ENCODE measurements at regions not wholly inside any gene's neighbourhood (a gene's known extent, or its start where the extent isn't known, plus 50 kb on each side); places are given as distances from the start of the nearest gene placed in this dataset.

DNA sequence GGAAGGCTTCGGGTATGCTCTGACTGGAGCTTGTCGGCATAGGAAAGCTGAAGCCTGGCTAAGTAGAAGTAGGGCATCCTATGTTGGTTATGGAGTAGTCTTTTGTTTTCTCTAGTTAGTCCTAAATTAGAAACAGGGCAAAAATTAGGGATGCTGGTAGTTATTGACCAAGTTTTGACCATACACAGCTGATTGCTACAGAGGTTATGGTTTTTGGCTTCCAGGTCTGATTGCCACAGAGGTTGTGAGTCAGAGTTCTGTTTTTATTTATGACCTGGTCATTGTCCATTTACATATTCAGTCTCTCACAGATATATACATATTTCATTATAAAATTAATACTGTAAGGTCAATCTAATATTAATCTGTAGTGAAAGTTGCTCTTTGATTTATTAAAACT, 219.2 kb downstream of the FSCB start:
- no peak for DNase-seq

DNA sequence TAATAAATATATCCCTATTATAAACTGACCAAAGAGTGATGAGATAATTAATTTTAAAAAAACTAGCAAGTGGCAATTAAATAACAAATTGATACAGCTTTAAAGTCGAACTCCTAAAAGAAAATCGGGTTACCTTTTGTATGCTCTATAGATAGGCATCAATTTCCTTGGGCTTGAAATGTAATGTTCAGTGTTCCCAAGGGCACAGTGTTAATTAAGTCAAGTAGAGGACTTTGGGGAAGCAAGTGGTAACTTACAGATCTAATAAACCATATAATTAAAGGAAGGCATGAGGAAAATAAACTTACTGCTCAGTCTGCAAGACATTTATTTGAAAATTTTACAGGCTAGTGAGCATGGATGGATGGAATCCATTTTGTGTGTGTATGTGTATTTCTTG, 220.9 kb downstream of the FSCB start:
- no peak for DNase-seq

- DNase-seq, result no peak
Measured at GRCh38 chr14:44283836-44284235, 223.2 kb downstream of the FSCB start.

GRCh38 chr14:44279357-44279756, 227.7 kb downstream of the FSCB start:
- no peak for DNase-seq

- DNase-seq, result no peak
Measured at GRCh38 chr14:44271637-44272036, 235.4 kb downstream of the FSCB start.

DNA sequence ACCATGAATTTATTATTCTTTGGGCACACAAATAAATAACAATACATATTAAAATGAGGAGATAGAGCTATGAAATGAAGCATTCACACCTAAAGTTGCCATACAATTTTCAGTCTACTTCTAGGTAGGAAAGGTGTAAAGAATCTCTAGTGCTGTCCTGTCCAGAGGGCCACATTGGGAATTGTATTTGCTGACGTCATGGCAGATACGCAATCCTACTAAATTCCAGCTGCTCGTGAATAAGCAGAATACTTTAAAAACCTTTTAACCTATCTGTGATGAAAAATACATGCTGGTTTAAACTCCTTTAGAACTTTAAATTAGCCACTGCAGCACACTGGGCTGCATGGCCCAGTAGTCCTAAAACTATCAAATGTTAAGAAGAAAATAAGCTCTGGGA, 236.1 kb downstream of the FSCB start:
- DNase-seq, result no peak

GRCh38 chr14:44265246-44265645, 241.8 kb downstream of the FSCB start:
- DNase-seq, result no peak

- no peak for DNase-seq
Measured at GRCh38 chr14:44215660-44216059, 291.4 kb downstream of the FSCB start.

GRCh38 chr14:44211718-44212117, 295.4 kb downstream of the FSCB start:
- no peak for DNase-seq

DNA sequence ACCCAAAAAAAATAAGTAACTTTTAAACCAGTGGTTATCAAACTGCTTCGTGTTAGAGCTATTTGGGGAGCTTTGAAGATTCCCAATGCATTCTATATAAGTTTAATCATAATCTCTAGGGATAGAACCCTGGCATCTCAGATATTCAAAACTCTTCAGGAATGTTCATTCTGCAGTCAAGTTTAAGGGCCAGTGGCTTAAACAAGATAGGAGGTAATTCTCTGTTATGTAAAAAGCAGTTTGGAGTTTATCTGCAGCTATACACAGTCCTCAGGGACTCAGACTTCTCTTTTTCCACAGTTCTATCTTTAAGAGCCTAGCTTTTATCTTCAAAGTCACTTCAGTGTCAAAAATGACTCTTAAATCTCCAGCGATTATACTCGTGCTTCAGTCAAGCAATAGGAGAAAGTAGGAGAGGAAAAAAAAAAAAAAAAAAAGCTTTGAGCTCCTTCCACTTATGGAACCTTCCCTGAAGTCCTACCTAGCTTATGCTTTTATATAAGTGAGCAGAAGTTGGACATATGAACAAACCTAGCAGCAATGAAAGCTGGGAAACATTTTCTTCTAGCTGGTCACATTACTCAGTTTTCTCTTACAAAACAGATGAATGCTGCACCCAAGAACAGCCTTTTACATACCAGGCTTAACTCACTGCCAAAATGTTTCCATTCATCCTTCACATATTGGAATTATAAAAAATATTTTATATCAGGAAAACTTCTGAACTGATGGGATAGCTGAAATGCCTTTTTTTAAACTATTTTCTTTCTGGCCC, 302.8 kb downstream of the FSCB start:
- DNase-seq, result no peak

DNA sequence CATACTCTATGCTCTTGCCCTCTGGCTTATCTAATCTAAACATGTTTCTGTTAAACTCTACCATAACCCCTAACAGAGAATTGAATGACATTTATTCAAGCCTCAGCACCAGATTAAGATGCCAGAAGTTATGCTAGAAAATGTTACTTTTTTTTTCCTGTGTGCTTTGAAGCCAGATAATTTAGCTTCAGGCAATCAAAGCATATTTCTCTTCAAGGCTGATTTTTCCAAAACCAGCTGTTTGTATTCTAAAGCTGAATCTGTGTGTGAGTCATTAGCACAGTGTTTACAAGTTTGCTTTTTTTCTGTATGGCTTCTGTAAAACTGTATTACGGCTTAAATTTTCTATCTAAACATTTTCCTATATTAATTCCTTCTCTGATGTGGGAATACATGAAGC, 326.1 kb downstream of the FSCB start:
- DNase-seq, result no peak

DNA sequence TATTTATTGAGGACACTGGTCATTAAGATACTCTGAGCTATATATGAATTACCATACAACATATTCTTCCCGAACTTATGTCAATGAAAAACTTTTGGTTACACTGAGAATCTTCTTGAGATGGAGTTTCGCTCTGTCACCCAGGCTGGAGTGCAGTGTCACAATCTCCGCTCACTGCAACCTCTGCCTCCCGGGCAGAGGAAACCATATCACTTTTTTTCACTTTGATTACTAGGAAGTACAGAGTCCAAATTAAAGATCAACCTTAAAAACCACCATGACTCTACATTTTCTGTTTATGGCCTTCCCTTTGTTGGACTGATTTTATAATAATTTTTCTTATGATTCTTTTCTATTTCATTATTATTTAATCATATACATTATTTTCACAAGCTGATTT, 336.5 kb downstream of the FSCB start:
- DNase-seq, result no peak

- DNase-seq, result no peak
Measured at GRCh38 chr14:44170101-44170500, 337.0 kb downstream of the FSCB start.

- DNase-seq, result no peak
Measured at GRCh38 chr14:44168566-44168965, 338.5 kb downstream of the FSCB start.

DNA sequence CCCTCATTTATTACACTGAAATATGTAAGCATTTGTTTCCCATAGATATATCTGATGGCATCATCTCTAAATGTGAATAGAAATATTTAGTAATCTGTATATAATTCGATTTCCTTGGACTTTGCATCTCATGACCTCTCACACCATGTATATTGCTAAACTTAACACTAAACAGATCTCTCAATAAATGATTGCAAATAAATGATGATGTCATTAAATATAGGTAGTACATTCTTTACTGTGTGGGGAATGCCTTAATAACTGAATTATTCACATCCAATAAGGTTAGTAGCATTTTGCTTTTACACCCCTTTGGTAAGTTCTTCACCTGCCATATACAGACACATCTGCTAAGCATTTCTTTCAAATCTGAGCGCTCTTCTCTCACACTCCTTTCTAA, 340.5 kb downstream of the FSCB start:
- no peak for DNase-seq

- no peak for DNase-seq
Measured at GRCh38 chr14:44165936-44166335, 341.1 kb downstream of the FSCB start.

DNA sequence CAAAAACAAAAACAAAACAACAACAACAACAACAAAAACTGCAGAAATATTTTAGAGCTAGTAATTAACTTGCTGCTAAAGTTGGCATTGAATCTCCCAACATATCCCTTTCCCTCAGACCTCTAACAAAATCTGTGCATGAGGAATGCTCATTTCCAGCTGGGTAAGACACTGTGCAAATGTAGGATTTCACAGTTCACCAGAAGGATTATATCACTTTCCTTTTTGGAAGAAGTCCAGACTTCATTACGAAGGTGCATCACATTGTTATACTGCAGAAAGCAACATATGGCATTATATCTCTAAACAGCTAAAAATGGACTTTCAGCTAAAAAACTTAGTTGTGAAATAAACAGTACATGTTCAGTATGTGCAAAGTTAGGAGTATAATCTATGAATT, 341.8 kb downstream of the FSCB start:
- no peak for DNase-seq

DNA sequence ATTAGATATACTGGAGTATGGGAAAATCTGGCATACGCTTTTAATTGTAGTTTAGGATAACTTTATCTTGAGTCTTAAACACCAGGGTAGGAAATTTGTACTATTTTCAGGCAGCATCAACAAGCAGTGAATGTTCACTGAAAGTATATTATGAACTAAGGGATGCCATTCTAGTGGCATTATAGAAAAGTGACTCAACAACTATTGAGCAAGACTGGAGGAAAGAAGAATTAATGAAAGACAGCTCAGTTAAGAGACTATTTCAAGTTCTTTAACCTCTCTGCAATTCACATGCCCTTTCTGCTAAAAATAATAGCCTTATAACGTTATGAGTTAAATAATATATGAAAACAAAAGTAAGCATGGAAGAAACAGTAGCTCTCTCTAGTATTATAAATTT, 343.1 kb downstream of the FSCB start:
- DNase-seq, result no peak

- DNase-seq, result no peak
Measured at GRCh38 chr14:44162197-44162596, 344.9 kb downstream of the FSCB start.

GRCh38 chr14:44154874-44155273, 352.2 kb downstream of the FSCB start:
- DNase-seq, result no peak

GRCh38 chr14:44154446-44154845, 352.6 kb downstream of the FSCB start:
- DNase-seq, result no peak

- no peak for DNase-seq
Measured at GRCh38 chr14:44151130-44151820, 355.8 kb downstream of the FSCB start.

DNA sequence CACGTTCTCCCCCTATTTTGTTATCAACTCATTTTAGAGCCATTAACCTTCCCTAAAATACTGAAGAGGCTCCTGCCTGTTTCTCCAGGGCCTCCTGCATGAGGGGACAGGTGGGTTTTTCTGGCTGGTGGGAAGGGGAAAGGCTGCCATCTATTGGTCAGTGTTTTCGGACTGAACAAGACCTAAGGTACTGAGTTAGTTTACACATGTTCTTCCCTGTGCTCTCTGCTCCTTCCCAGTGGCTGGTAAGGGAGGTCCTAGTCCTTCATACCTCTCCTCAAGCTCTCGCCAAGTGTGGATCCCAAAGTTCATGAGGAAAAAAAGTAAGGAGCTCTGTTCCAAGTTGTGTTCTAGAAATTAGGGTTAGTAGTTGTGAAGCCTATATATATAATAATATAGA, 357.5 kb downstream of the FSCB start:
- DNase-seq, result no peak

GRCh38 chr14:44142006-44142405, 365.1 kb downstream of the FSCB start:
- no peak for DNase-seq

DNA sequence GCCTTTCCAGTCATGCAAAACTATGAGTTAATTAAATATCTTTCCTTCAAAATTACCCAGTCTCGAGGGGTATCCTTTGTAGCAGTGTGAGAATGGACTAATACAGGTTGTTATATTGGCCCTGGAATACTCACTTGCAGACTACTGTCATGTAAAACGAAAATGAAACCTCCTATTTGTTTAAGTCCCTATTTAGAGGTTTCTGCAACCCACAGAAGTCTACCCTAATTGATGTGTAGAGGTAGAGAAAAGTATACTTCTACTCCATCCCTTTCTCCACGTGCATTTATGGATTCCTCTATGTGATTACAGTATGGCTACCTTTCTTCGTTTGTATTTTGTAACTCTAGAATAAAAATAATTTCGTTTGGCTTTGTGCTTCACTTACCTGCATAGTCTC, 371.1 kb downstream of the FSCB start:
- DNase-seq, result no peak

All from stimulated activated CD4-positive, alpha-beta T cell treated with anti-CD3 and anti-CD28 coated beads, Interleukin-4, amount 100 ng/mL, for 1 hour (primary cell).